DMS153 treated with DMSO at 0.1 percent for 48 hours (cell line): ENCODE measurements at regions not wholly inside any gene's neighbourhood (a gene's known extent, or its start where the extent isn't known, plus 50 kb on each side); places are given as distances from the start of the nearest gene placed in this dataset.
"Not testable (repeated sequence)": the region's sequence is repeated elsewhere in the genome, so short reads cannot be mapped to it uniquely, and the experiment has no call there.

Experiments used
- DNase-seq: peaks from one replicate; lab custom pipeline; 2025; ENCODE audit not compliant: unreplicated experiment; lab: John Stamatoyannopoulos, UW

DNA sequence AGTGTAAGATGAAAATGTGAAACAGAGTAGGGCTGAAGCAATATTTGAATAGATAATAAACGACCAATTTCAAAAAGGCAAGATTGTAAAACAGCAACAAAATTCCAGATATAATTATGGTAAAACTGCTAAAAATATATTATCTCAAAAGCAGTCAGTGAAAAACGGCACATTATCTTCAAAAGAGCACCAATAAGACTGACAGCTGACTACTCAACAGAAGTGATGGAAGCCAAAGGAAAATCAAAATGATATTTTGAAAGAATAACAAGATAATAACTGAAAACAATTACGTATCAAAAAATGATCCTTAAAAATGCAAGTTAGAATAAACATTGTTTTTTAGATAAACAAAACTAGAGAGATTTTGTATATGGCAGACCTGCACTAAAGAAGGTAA, 920.6 kb upstream of the FAM98A start:
- no peak for DNase-seq

DNA sequence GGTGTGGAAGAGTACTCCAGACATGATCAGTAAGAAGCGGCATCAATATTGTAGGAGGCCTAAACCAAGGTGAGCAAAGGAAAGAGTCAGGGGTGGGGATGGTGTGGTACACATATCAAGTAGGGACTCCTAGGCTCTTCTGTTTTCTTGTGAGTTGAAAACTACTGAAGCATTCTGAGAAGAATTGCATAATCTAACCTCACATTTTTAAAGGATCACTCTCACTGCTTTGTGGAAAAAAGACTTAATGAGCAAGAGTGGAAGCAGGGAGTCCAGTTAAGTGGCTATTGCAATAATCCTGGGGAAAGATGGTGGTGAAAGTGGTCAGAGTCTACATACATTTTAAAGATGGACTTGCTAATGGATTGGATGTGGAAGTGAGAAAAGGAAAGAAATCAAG, 899.5 kb upstream of the FAM98A start:
- no peak for DNase-seq

DNA sequence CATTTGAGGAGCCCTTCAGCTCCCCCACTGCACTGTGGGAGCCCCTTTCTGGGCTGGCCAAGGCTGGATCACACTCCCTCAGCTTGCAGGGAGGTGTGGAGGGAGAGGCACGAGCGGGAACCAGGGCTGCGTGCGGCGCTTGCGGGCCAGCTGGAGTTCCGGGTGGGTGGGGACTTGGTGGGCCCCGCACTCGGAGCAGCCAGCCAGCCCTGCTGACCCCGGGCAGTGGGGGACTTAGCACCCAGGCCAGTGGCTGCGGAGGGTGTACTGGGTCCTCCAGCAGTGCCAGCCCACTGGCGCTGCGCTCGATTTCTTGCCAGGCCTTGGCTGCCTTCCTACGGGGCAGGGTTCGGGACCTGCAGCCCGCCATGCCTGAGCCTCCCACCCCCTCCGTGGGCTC, 895.1 kb upstream of the FAM98A start:
- not testable (repeated sequence) for DNase-seq

DNA sequence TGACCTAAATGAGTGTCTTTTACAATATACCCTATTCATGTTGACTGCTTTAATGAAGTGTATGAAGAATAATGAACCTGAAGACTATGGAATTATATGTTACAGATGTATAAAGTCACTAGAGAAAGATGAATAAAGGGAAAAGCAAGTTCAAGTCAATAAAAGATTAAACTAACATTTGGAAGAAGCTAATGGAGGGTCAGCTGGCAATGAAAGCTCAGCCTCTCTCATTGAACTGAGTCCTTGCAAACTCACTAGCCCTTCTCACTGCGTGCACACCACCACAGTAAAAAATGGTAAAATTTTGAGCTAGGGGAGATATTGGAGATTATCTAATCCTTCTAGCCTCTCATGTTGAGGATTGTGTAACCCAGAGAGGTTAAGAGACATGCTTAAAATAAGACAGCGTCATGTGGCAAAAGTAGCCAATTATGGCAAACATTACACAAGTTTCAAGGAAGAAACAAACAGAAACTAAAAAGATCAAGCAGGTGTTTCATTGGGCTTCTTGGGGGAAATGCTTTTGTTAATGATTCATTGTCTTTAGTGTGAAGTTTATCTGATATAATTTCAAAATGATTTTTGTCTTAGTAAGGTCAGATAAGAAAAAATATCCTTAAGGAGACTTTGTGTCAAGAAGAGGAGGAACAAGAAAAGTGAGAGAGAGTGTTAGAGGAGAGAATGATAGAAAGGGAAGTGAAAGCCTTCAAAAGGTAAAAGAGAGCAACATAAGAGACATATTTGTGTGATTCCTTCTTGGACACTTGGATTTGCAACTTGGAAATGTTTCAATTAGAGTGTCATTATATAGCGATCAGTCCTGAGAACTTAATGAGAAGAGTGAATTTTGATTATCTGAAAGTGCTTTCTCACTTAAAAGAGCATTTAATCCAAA, 893.7 kb upstream of the FAM98A start:
- no peak for DNase-seq

DNA sequence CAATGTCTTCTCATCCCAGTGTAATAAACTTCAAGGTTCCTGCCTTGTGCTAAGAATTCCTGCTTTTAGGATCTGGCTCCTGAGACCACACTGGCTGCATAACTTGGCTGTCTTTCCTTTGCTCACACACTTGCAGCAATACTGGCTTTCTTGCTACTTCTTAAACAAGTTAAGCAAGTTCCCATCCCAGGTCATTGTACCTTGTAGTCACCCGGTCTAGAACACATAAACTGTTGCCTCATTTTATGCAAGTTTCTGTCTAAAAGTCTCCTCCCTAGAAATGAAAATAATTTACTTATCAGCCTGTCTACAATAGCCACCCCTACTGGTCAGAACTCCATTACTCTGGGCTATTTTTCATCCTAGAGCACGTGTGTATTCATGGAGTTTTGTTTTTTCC, 887.9 kb upstream of the FAM98A start:
- no peak for DNase-seq

DNA sequence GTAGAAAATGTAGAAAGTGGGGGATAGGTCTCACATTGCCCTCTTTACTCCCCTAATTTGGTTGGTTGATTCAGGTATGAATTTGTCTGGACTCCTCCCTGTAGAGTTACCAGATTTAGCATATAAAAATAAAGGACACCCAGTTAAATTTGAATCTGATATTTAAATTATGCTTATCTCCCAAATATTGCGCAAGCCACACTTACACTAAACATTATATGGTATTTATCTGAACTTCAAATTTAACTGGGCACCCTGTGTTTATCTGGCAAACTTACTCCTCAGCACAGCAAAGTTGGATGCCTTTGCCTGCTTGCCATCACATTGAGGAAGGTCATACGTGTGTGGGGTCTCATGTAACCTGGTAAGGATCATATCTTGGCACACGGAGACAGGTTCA, 882.4 kb upstream of the FAM98A start:
- no peak for DNase-seq

DNA sequence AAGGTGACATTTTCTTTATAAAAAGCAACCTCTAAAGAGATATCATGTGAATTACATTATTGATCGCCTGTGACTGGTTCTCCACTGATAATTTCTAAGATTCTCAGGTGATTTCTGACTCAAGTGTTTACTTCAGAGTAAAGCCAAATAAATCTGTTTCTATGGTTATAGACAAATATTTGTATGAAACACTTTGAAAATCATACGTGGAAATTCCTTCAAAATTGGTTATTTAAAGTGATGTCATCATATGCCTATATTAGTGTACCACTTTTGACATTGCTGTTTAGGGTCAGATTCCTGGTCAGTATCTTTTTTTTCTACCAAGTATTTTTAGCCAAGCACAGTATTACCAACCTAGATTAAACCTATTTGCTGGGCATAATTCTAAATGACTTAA, 881.3 kb upstream of the FAM98A start:
- no peak for DNase-seq

DNA sequence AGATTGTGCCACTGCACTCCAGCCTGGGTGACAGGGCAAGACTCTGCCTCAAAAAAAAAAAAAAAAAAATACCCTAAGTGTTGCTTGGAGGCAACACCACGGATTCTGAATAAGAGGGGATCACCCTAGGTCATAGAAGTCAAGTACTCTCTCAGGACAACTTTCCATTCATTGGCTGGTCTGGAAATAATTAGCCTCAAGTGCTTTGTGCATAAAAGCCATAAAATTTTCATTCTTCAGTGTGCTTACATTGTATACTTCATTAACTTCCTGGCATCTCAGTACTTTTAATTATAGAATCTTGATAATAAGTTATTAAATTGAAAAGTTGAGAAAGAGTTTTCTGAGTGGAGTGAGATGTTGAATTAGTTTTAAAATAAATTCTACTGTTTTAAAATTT, 876.1 kb upstream of the FAM98A start:
- DNase-seq: no peak

DNA sequence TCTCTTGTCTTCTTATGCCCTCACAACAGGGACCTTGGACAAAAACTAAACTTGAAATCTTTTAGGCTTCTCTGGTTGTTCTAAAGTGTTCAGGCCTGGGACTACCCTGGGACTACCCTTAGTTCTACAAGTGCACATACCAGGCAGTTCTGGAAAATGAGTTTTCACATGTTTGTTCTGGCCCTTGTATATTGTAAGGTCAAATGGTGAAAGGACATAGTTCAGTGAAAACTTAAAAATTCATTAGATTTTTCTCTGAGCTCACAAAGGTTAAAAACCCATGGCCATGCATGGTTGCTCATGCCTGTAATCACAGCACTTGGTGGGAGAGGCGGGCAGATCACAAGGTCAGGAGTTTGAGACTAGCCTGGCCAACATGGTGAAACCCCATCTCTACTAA, 875.5 kb upstream of the FAM98A start:
- DNase-seq: no peak

DNA sequence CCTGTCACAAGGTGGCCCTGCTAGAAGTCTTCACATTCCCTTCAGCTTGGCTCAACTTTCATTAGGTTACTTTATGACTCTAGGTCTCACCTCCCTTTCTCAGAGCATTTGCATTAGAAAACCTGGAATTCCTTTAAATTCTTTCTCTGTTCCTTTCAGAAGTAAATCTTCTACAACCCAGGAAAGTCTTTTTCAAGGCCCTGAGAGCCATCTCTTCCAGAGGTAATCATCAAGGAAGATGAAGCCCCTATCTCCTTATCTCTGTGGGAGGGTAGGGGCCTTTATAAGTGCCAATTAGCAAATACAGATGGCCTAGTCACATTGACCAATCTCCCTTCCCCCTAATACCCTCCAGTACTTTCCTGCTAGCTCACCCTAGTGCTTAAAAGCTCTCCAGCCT, 848.0 kb upstream of the FAM98A start:
- no peak for DNase-seq

DNA sequence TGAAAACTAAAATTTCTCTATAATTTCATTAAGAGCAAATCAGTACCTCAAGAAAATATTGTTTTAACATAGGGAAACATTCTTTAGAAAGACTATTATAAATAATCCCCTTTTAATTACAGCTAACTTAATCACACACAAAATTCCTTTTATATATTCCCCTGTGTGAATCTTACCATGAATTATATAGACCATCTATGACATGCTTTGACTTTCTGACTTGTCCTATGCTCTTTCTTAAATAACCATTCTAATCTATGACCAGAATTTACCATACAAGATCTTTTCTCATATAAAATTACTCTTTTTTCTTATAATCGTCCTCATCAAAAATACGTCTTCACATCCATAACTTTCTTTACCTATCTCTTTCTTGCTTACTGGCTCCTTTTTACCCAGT, 824.2 kb upstream of the FAM98A start:
- no peak for DNase-seq

DNA sequence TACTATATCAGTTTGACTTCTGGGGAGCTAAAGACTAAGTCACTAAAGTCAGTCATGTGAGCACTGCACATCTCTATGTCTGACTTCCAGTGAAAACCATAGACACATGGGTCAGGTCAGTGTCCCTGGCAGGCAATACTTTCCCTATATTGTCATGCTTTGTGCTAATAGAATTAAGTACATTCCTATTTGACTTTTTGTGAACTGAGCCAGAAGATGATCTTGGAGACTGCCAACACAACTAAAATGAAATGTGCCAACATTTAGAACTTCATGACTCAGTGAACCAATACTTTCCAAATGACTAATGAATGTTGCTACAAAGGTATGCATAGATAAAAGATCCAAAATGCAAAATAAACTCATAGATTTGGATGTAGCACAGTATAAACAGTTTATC, 820.8 kb upstream of the FAM98A start:
- no peak for DNase-seq

DNA sequence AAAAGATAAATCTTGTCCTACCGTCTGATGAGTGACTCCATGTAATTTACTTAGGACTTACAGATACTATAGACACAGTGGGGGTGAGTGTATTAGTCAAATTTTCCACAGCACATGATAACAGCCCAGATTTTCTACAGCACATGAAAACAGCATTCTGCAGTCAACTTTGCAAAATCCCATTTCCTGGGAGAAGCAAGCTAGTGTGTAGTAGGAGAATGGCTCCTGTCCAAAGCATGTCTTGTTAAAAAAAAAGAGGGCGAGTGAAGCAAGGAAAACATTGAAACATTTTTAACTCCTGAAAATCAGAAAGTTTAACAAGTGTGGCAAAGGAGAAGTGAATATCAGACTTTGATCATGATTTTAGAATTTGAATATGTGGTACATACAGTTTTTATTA, 817.8 kb upstream of the FAM98A start:
- DNase-seq: no peak

DNA sequence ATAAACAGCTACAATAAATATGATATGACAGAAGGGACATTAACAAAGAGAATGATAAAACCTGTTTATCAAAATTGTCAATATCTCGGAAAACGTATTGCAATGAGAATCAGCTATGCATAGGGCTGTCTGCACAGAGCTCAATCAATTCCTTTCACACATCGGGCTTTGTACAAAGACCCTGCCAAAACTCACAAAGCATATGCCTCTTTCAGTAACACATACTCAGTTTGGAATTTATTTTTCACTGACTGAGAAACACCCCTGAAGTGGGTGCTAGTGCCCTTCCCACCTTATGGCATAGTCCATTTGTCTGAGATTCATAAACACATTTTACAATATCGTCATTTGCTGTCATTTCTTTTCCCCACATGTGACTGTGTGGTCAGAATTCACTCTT, 815.8 kb upstream of the FAM98A start:
- no peak for DNase-seq

DNA sequence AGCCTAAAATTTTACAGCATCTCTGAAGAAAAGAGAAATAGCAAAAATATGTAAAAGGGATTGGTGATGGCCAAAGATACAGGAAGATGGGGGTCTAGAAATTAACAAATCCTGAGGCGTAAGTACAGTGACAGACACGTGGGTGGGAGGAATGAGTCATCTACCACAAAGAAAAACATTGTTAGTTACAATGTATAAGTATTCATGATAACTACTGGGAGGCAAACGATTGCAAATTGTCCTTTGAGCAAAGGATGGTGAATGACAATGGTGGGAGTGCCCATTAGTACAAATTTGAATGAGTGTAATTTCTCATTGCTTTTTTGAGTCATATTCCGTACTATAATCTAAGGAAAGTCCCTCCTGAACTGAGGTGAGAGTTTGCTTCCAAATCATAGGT, 809.0 kb upstream of the FAM98A start:
- no peak for DNase-seq

DNA sequence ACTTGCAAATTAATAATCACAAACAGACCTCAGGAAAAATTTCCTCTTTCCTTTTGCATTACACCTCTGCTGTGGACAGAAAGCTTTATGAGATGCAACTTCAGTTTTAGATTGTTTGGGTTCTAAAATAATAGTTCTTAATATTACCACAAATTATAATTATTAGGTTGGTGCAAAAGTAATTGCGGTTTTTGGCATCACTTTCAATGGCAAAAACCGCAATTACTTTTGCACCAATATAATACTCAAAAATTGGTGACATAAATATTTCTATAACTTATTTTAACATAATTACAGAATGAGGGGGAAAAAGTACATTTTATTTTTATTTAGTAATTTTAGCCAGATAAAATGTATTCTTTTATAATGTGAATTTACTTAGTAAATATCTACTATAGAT, 804.4 kb upstream of the FAM98A start:
- DNase-seq: no peak

DNA sequence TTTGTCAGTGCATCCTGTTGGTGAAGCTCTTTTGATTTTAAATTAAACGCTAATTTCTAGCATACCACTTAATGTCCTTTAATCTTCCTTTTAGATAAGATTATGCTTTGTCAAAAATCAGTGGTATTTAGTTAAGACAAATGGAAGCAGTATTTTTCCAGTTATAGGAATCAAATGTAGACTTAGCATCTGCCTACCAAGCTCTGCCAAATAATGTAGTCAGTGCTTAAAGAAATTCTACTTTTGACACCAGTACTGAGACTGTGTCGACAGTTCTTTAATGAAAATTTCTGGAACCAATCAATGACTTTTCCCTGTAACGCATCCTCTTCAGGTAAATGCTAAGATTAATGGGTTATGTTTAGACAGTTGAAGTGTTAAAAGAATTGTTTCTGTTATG, 803.3 kb upstream of the FAM98A start:
- no peak for DNase-seq

DNA sequence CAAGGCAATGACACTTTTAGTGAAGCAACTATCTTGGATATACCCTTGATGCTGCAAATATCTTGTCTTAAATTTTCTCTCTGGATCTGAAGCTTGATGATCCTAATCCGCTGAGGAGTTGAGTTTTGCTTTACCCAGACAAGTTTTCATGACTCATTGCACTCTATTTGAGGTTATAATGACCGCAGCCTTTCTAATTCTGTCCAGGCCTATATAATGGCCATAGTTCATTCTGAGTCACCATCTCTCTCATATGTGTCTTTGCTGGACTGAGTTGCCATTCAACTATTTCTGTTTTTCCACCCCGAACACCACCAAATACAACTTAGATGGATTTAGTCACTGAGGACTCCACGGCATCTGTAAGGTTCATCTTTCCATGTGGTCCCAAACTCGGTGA, 802.1 kb upstream of the FAM98A start:
- no peak for DNase-seq

DNA sequence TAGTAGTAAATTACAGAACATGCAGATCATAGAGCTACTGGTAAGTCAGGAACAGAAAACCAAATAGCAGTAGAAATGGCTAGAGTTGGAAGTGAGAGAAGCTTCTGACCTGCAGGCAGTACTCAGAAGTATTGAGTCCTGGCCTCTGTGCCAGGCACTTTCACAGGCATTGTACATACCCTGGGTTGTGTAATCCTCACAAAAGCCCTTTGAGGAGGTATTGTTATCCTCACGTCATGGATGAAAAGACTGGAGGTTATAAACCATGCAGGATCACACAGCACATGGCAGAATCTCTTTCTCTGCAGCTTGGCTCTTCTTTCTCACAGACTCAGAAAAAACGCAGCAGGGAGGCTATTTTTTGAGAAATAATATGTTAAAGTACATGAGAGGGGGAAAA, 789.3 kb upstream of the FAM98A start:
- no peak for DNase-seq

DNA sequence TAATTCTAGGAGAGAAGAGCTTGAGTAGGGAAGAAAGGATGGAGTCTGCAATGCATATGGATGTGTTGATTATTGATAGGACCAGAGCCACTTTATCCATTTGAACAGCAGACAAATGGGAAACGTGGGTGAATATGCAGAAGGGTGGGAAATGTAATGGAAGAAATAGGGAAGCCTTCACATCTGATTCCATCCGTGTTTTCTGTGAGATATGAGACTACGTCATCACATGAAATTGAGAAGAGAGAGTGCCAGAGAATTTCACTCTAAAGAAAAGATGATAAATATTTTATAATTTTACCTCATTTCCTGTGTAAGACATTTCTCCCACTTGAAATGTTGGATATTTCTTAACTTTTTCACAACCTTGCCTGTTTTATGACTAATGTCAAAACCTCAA, 788.4 kb upstream of the FAM98A start:
- DNase-seq: no peak

DNA sequence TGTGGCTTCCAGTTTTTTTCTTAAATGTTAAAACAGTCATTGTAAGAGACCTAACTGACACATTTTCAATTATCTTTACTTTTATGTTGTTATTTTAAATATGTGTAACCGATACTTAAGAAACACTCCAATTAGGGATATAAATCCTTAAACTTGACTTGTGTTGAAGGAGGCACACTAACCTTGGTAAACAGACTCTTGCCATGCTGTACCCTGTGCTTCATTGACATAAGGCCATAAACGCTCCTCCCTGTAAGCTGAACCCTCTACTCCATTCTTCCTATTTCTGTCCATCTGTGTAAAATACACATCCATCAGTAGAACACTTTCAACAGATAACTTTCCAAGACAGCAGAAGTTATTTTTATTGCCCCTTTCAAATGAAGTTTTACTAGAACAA, 780.5 kb upstream of the FAM98A start:
- DNase-seq: no peak

DNA sequence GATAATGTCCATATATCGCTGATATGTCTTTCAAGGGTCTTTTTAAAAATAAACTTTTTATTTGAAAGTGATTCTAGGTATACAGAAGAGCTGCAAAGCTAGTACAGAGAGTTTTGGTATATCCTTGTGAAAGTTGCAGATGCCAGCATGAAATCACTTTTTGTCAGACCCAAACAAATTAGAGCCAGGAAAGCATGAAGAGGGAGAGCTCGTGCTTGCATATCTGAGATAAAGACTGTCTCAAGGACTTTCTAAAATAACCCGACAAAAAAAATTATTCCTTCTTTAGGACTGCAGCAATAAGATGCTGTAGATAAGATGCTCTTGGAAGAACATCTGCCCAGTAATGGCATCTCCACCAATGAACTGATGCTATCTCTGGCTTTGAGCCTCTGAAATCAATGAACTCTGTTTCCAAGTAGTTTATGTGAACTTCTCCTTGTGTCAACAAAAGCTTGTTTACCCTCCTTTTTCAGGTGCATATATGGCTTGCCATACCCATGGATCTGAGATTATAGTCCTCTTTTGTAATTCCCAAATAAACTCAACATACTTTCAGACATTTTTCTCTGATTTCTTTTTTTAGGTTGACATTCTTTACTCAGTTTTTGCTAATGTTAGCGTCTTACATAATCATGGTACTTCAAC, 774.6 kb upstream of the FAM98A start:
- DNase-seq: no peak

DNA sequence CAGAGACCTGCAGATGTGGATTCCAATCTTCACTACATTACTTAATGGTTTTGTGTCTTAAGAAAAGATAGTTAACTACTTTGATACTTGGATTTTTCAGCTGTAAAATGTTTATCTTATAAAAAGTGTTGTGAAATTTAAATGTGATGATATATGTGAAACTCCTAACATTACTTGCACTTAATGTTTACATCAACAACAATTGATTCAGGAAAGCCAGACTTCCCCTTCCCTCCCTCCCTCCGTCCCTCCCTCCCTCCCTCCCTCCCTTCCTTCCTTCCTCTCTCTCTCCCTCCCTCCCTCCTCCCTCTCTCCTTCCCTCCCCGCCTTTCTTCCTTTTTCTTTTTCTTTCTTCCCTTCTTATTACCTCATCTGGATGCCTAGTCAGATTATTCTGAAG, 773.9 kb upstream of the FAM98A start:
- DNase-seq: no peak
